ENCODE measurements at regions not wholly inside any gene's neighbourhood (a gene's known extent, or its start where the extent isn't known, plus 50 kb on each side); places are given as distances from the start of the nearest gene placed in this dataset.

DNA sequence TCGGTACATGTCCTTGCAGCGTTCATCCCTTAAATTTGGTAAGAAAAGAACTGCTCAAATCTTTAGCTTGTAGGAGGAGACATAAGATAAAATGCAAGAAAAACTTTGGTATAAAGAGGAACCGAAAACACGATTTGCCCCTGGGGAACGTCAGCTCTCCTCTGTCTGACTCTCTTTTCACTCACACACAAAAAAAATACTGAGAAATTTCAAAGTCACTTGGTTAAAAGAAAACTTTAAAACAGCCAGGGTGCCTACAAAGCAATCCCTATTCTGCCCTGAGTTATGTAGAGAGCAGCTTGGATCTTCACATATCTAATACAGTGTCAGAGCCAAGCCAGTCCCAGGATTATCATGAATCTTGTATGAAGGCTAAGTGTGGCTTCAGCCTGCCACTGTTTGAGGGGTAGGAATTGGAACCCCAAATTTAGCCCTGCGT is 248.5 kb upstream of the CXXC4 start:
- no peaks in the 10 kb centered on the region for H3K4me1 Mint-ChIP-seq
- no peak for DNase-seq
- TF ChIP-seq, protein P1, sequence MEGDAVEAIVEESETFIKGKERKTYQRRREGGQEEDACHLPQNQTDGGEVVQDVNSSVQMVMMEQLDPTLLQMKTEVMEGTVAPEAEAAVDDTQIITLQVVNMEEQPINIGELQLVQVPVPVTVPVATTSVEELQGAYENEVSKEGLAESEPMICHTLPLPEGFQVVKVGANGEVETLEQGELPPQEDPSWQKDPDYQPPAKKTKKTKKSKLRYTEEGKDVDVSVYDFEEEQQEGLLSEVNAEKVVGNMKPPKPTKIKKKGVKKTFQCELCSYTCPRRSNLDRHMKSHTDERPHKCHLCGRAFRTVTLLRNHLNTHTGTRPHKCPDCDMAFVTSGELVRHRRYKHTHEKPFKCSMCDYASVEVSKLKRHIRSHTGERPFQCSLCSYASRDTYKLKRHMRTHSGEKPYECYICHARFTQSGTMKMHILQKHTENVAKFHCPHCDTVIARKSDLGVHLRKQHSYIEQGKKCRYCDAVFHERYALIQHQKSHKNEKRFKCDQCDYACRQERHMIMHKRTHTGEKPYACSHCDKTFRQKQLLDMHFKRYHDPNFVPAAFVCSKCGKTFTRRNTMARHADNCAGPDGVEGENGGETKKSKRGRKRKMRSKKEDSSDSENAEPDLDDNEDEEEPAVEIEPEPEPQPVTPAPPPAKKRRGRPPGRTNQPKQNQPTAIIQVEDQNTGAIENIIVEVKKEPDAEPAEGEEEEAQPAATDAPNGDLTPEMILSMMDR (IDR thresholded peaks at IDR 0.05): no peak
- Histone ChIP-seq H3K36me3 (replicated peaks in 1 of 2; ENCODE audit: control insufficient read depth in 1 of 2, insufficient read depth in 2 of 2, low read length in 2 of 2) (no peaks in the 10 kb centered on the region), H3K27me3 (ENCODE audit: control insufficient read depth in 2 of 2, insufficient read depth in 2 of 2, low read length in 2 of 2) (no peaks in the 10 kb centered on the region), H3K4me2 (replicated peaks; ENCODE audit: extremely low read depth, low read length, poor library complexity, severe bottlenecking) (no peak overlapping the region), H3K27ac (ENCODE audit: low read depth in 1 of 2, low read length in 2 of 2) (no peak overlapping the region), H3K4me3 (replicated peaks in 1 of 3; ENCODE audit: low read depth in 2 of 3, low read length in 3 of 3) (no peak overlapping the region), H3K9me3 (replicated peaks in 1 of 2; ENCODE audit: control insufficient read depth in 1 of 2, insufficient read depth in 1 of 2, low read length in 2 of 2) (no peaks in the 10 kb centered on the region), H3K9ac (ENCODE audit: insufficient read depth, low read length, poor library complexity, severe bottlenecking) (no peak overlapping the region), H4K20me1 (ENCODE audit: insufficient read depth, low read length) (no peaks in the 10 kb centered on the region), H3K79me2 (ENCODE audit: insufficient read depth, low read length) (no peaks in the 10 kb centered on the region), H2AFZ (ENCODE audit: insufficient read depth, low read depth, low read length, poor library complexity, severe bottlenecking) (no peak overlapping the region), H3K4me1 (ENCODE audit: control insufficient read depth in 1 of 2, insufficient read depth in 2 of 2, low read length in 2 of 2) (no peaks in the 10 kb centered on the region)
- peaks cover 0 to 1% (median 0%) of the 10 kb centered on the region in 7 donors for H3K9me3 Mint-ChIP-seq
- no CpG with 5 or more reads among the region's 6 CpGs for WGBS (ENCODE audit: insufficient coverage)
- intact Hi-C loops (cut with micrococcal nuclease): no loop called here
- peaks cover 0 to 4% (median 0%) of the 10 kb centered on the region in 3 donors for H3K27me3 Mint-ChIP-seq (ENCODE audit: low read depth in 3 of 3)
- no peak overlapping the region for H3K4me3 Mint-ChIP-seq
- H3K36me3 Mint-ChIP-seq: no peaks in the 10 kb centered on the region
- H3K27ac Mint-ChIP-seq: no peak overlapping the region

DNA sequence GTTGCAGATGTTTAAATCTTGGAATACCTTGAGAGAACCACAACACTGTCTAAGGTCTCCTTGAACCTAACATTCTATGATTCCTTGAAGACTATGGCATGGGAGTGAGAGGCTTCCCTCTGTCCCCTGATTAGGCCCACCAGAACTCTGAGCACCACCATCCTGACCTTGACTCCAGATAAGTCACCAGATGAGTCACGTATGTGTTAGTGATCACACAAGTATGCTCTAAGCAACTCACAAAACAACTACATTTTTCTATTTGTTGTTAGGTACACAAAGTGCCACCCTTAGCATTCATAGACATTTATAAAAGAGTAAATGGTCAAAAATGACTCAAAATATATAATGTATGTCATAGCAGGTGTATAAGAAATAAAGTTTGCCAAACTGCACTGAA is 252.9 kb upstream of the CXXC4 start:
- Histone ChIP-seq H3K27me3 (ENCODE audit: control insufficient read depth in 2 of 2, insufficient read depth in 2 of 2, low read length in 2 of 2) (no peaks in the 10 kb centered on the region), H3K36me3 (replicated peaks in 1 of 2; ENCODE audit: control insufficient read depth in 1 of 2, insufficient read depth in 2 of 2, low read length in 2 of 2) (no peaks in the 10 kb centered on the region), H4K20me1 (ENCODE audit: insufficient read depth, low read length) (no peaks in the 10 kb centered on the region), H3K79me2 (ENCODE audit: insufficient read depth, low read length) (no peaks in the 10 kb centered on the region), H3K4me2 (replicated peaks; ENCODE audit: extremely low read depth, low read length, poor library complexity, severe bottlenecking) (no peak overlapping the region), H2AFZ (ENCODE audit: insufficient read depth, low read depth, low read length, poor library complexity, severe bottlenecking) (no peak overlapping the region), H3K9me3 (replicated peaks in 1 of 2; ENCODE audit: control insufficient read depth in 1 of 2, insufficient read depth in 1 of 2, low read length in 2 of 2) (no peaks in the 10 kb centered on the region), H3K4me3 (replicated peaks in 1 of 3; ENCODE audit: low read depth in 2 of 3, low read length in 3 of 3) (no peak overlapping the region), H3K9ac (ENCODE audit: insufficient read depth, low read length, poor library complexity, severe bottlenecking) (no peak overlapping the region), H3K4me1 (ENCODE audit: control insufficient read depth in 1 of 2, insufficient read depth in 2 of 2, low read length in 2 of 2) (peaks cover 0 to 4% of the 10 kb centered on the region in 2 donors), H3K27ac (ENCODE audit: low read depth in 1 of 2, low read length in 2 of 2) (no peak overlapping the region)
- TF ChIP-seq, protein P1 (IDR thresholded peaks at IDR 0.05): no peak
- no peaks in the 10 kb centered on the region for H3K36me3 Mint-ChIP-seq
- DNase-seq: no peak
- no peak overlapping the region for H3K4me3 Mint-ChIP-seq
- no peaks in the 10 kb centered on the region for H3K27me3 Mint-ChIP-seq (ENCODE audit: low read depth in 3 of 3)
- WGBS (ENCODE audit: insufficient coverage): no CpG with 5 or more reads among the region's 1 CpG
- no peaks in the 10 kb centered on the region for H3K9me3 Mint-ChIP-seq
- intact Hi-C loops (cut with micrococcal nuclease): no loop called here
- H3K4me1 Mint-ChIP-seq: peaks cover 4% of the 10 kb centered on the region
- no peak overlapping the region for H3K27ac Mint-ChIP-seq
